ENCODE measurements at regions not wholly inside any gene's neighbourhood (a gene's known extent, or its start where the extent isn't known, plus 50 kb on each side); places are given as distances from the start of the nearest gene placed in this dataset.

DNA sequence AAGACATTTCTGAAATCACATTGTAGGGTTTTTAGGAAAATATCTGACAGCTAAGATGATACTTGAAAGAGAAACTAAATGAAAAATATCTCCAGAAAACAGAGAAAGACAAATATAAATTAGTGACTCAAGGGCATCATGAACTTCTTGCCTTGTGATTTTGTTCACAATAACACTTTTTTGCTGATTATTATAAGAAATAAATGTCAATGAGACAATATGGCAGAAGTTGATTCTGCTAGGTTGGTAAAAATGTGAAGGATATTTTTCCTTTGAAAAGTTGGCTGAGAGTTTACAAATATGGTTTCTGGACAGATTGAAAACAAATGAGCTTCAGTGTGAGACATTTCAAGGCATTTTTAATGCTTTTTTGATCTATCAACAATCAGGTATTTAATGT is 1631.2 kb upstream of the ACVR2A start:
- H2BK15ac ChIP-seq (ENCODE audit: low read depth, low read length): no peak overlapping the region
- H3K79me2 ChIP-seq (ENCODE audit: insufficient read depth, low read length): no peaks in the 10 kb centered on the region
- no peak overlapping the region for H3K23ac ChIP-seq (ENCODE audit: insufficient read length, low read depth, low read length)
- no peak overlapping the region for H2BK12ac ChIP-seq (ENCODE audit: insufficient read length, low read depth, low read length)
- H3K79me1 ChIP-seq (ENCODE audit: insufficient read depth, low read depth, low read length, poor library complexity, severe bottlenecking): no peaks in the 10 kb centered on the region
- no peaks in the 10 kb centered on the region for H3K4me1 Mint-ChIP-seq
- H4K5ac ChIP-seq (ENCODE audit: insufficient read length, low read depth, low read length): no peak overlapping the region
- H3K9me3 Mint-ChIP-seq: peaks cover 6 to 8% of the 10 kb centered on the region in 2 experiments; a peak in 4 of 5 replicates
- no peak overlapping the region for H3K56ac ChIP-seq (ENCODE audit: insufficient read length, low read depth, low read length)
- H2BK120ac ChIP-seq (ENCODE audit: low read depth, low read length, poor library complexity, severe bottlenecking): no peak overlapping the region
- TF ChIP-seq, protein P1, sequence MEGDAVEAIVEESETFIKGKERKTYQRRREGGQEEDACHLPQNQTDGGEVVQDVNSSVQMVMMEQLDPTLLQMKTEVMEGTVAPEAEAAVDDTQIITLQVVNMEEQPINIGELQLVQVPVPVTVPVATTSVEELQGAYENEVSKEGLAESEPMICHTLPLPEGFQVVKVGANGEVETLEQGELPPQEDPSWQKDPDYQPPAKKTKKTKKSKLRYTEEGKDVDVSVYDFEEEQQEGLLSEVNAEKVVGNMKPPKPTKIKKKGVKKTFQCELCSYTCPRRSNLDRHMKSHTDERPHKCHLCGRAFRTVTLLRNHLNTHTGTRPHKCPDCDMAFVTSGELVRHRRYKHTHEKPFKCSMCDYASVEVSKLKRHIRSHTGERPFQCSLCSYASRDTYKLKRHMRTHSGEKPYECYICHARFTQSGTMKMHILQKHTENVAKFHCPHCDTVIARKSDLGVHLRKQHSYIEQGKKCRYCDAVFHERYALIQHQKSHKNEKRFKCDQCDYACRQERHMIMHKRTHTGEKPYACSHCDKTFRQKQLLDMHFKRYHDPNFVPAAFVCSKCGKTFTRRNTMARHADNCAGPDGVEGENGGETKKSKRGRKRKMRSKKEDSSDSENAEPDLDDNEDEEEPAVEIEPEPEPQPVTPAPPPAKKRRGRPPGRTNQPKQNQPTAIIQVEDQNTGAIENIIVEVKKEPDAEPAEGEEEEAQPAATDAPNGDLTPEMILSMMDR (conservative IDR thresholded peaks at IDR 0.05): no peak
- H3K14ac ChIP-seq (ENCODE audit: insufficient read depth, low read length): no peak overlapping the region
- H3K4me2 ChIP-seq (ENCODE audit: insufficient read depth, insufficient read length, low read length): no peak overlapping the region
- no peak overlapping the region for H2BK20ac ChIP-seq (ENCODE audit: low read depth, low read length, poor library complexity, severe bottlenecking)
- H4K91ac ChIP-seq (ENCODE audit: insufficient read length, low read depth, low read length): no peak overlapping the region
- H3K18ac ChIP-seq (ENCODE audit: insufficient read length, low read depth, low read length): no peak overlapping the region
- H4K8ac ChIP-seq (replicated peaks; ENCODE audit: insufficient read length, low read depth, low read length): no peak overlapping the region
- H3K9me3 ChIP-seq (ENCODE audit: control insufficient read depth, low read depth, low read length): no peaks in the 10 kb centered on the region
- H3K4ac ChIP-seq (ENCODE audit: low read depth, low read length): no peak overlapping the region
- no peak overlapping the region for H3K4me3 Mint-ChIP-seq
- no peak overlapping the region for H3K27ac Mint-ChIP-seq
- H3K23me2 ChIP-seq (ENCODE audit: insufficient read length, low read depth, low read length, poor library complexity, severe bottlenecking): no peaks in the 10 kb centered on the region
- H2AK5ac ChIP-seq (ENCODE audit: insufficient read length, low read length): no peak overlapping the region
- H4K20me1 ChIP-seq (ENCODE audit: control insufficient read depth, insufficient read depth, insufficient read length): no peaks in the 10 kb centered on the region
- peaks cover 0 to 16% (median 2%) of the 10 kb centered on the region in 3 experiments; a peak in 3 of 7 replicates for H3K36me3 Mint-ChIP-seq (ENCODE audit: insufficient read depth in 1 of 3, low read depth in 3 of 3)
- H3K27me3 Mint-ChIP-seq (ENCODE audit: low read depth): no peaks in the 10 kb centered on the region
- H3T11ph ChIP-seq (ENCODE audit: low read length): no peak overlapping the region
- no peak overlapping the region for H2AFZ ChIP-seq (ENCODE audit: low read length)
- H3K9ac ChIP-seq (ENCODE audit: extremely low read depth, insufficient read length, low read length): no peak overlapping the region
- no peaks in the 10 kb centered on the region for H3K27me3 ChIP-seq (ENCODE audit: insufficient read depth, low read length)
- no peak overlapping the region for H2BK5ac ChIP-seq (ENCODE audit: insufficient read length, low read length)
- H3K27ac ChIP-seq (ENCODE audit: insufficient read length, low read depth, low read length): no peak overlapping the region
- no peak for DNase-seq
- H3K4me1 ChIP-seq (ENCODE audit: insufficient read depth, low read length): no peaks in the 10 kb centered on the region
